ENCODE measurements at regions not wholly inside any gene's neighbourhood (a gene's known extent, or its start where the extent isn't known, plus 50 kb on each side); places are given as distances from the start of the nearest gene placed in this dataset.

DNA sequence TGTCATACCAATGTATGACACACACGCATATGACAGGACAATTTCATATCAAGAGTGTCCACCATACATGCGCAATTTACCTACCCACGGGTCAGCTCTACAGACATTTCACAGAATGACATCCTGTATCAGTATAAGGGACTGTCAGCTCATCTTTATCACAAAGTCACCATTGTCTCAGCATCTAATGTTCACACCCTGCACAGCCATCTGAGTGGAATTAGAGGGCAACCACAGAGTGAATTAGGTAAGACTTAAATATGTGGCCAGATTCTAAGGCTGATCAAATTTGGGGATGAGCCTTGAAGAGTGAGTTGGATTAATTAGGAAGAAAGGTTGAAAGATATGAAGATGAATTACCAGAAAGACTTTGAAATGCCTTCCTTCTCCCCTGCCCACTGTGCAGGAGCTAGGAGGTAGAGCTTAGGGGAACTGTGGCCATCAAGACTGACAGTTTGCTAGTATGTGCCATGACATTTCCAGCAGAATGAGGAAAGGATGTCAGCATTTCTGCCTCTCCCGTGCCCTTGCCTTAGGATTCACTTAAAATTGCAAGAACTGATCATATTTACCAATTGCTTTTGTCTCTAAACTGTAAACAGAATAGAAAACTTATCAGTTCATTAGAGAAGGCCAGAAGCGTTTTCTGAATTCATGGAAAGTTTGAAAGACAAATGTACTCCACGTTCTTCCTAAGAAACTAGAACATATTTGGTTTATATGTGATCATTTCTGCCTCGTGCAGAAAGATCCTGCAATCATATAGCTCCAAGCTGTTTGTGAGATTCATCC is 121.1 kb downstream of the DDX1 start:
- DNase-seq (ENCODE audit: extremely low spot score, unreplicated experiment), result no peak
- H3K4me3 Mint-ChIP-seq, result no peak overlapping the region
- peaks cover 5% of the 10 kb centered on the region for H3K9me3 Mint-ChIP-seq
- TF ChIP-seq, protein P1, sequence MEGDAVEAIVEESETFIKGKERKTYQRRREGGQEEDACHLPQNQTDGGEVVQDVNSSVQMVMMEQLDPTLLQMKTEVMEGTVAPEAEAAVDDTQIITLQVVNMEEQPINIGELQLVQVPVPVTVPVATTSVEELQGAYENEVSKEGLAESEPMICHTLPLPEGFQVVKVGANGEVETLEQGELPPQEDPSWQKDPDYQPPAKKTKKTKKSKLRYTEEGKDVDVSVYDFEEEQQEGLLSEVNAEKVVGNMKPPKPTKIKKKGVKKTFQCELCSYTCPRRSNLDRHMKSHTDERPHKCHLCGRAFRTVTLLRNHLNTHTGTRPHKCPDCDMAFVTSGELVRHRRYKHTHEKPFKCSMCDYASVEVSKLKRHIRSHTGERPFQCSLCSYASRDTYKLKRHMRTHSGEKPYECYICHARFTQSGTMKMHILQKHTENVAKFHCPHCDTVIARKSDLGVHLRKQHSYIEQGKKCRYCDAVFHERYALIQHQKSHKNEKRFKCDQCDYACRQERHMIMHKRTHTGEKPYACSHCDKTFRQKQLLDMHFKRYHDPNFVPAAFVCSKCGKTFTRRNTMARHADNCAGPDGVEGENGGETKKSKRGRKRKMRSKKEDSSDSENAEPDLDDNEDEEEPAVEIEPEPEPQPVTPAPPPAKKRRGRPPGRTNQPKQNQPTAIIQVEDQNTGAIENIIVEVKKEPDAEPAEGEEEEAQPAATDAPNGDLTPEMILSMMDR (conservative IDR thresholded peaks at IDR 0.05), result no peak
- H3K4me1 Mint-ChIP-seq (ENCODE audit: unreplicated experiment), result peaks cover 8% of the 10 kb centered on the region
- H3K27ac Mint-ChIP-seq, result no peak overlapping the region
- no peaks in the 10 kb centered on the region for H3K36me3 Mint-ChIP-seq
- no peaks in the 10 kb centered on the region for H3K27me3 Mint-ChIP-seq

DNA sequence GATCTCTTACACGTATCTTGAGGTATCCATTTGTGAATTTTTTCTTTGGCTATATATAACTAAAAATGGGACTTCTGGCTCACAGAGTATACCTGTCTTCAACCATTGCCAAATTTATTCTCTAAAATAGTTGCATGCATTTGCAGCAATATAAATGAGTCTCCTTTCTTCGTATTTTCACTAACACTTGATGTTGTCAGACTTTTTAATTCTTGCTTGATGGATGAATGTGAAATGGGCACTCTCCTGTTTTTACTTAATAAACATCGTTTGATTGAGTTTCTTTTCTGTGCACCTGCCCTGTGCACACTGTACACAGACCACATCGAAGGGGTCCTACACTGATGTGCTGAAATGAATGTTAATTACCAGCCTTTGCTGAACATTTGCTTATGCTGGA is 121.8 kb downstream of the DDX1 start:
- Mint-ChIP-seq H3K27ac (no peak overlapping the region), H3K4me1 (ENCODE audit: unreplicated experiment) (peaks cover 13% of the 10 kb centered on the region), H3K36me3 (no peaks in the 10 kb centered on the region), H3K4me3 (no peak overlapping the region), H3K27me3 (no peaks in the 10 kb centered on the region), H3K9me3 (peaks cover 5% of the 10 kb centered on the region)
- DNase-seq (ENCODE audit: extremely low spot score, unreplicated experiment), result no peak
- TF ChIP-seq, protein P1 (conservative IDR thresholded peaks at IDR 0.05), result no peak

DNA sequence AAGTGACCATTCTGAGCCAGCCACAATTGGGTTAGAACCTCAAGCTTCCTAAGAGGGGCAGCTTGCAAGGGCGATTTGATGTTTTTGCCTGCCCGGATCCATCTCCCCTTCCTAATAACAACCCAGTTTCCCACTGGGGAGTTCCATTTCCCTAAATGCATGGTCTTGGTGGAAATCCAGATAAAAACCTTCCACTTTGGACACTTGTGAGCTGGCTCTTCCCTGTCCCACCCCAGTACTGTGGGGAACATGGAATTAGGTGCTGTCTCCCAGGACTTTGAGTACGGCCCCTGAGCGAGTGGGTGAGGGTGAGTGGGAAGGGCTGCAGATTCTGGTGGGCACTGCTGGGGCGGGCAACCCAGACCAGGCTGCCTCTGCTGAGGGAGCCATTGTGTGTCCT is 122.3 kb downstream of the DDX1 start:
- Mint-ChIP-seq H3K27me3 (no peaks in the 10 kb centered on the region), H3K36me3 (no peaks in the 10 kb centered on the region), H3K4me3 (no peak overlapping the region), H3K4me1 (ENCODE audit: unreplicated experiment) (peaks cover 19% of the 10 kb centered on the region), H3K9me3 (peaks cover 5% of the 10 kb centered on the region), H3K27ac (no peak overlapping the region)
- DNase-seq (ENCODE audit: extremely low spot score, unreplicated experiment), result no peak
- TF ChIP-seq, protein P1 (conservative IDR thresholded peaks at IDR 0.05), result no peak

DNA sequence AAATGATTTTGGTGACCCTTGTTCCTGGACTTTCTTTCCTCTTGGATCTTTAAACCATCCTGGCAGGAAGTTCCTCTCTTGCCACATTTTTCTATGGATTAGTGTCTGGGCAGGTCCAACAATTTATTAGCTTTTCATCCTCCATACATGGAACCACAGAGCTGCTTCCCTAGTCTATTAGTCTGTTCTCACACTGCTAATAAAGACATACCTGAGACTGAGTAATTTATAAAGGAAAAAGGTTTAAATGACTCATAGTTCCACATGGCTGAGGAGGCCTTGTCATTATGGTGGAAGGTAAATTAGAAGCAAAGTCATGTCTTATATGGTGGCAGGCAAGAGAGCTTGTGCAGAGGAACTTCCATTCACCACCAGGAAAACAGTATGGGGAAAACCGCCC is 122.9 kb downstream of the DDX1 start:
- H3K36me3 Mint-ChIP-seq, result no peaks in the 10 kb centered on the region
- TF ChIP-seq, protein P1 (conservative IDR thresholded peaks at IDR 0.05), result no peak
- no peak for DNase-seq (ENCODE audit: extremely low spot score, unreplicated experiment)
- peaks cover 2% of the 10 kb centered on the region for H3K27me3 Mint-ChIP-seq
- H3K4me1 Mint-ChIP-seq (ENCODE audit: unreplicated experiment), result peaks cover 16% of the 10 kb centered on the region
- H3K9me3 Mint-ChIP-seq, result peaks cover 4% of the 10 kb centered on the region
- H3K27ac Mint-ChIP-seq, result no peak overlapping the region
- H3K4me3 Mint-ChIP-seq, result no peak overlapping the region

DNA sequence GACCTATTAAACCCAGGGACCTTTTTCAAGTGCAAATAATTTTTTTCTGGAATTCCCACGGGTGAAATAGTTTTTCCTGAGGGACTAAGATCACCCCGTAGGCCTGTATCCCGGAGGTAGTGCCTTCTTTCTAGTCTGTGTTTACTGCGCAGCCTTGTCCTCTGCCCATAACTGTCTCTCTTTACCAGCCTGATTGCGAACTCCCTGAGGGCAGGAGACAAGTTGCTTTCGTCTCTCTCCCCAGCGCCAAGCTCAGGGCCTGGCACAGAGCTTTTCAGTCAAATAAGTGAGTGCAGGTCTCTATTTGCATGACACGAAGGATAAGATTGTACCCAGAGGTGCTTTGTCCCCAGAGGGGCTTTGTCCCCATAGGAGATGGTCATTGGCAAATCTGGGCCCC is 123.9 kb downstream of the DDX1 start:
- DNase-seq (ENCODE audit: extremely low spot score, unreplicated experiment), result no peak
- H3K4me1 Mint-ChIP-seq (ENCODE audit: unreplicated experiment), result peaks cover 18% of the 10 kb centered on the region
- TF ChIP-seq, protein P1 (conservative IDR thresholded peaks at IDR 0.05), result no peak
- no peaks in the 10 kb centered on the region for H3K9me3 Mint-ChIP-seq
- peaks cover 4% of the 10 kb centered on the region for H3K27me3 Mint-ChIP-seq
- H3K27ac Mint-ChIP-seq, result no peak overlapping the region
- H3K36me3 Mint-ChIP-seq, result no peaks in the 10 kb centered on the region
- H3K4me3 Mint-ChIP-seq, result no peak overlapping the region

Data from type B pancreatic cell (in vitro differentiated cells).